HCT116 (cell line): ENCODE measurements at regions not wholly inside any gene's neighbourhood (a gene's known extent, or its start where the extent isn't known, plus 50 kb on each side); places are given as distances from the start of the nearest gene placed in this dataset.

Experiments
- ATAC-seq: fragments of 200-7000 bp; cut with Tn5 transposase; 2 replicates; pipeline ENCODE4 v1.9.1; 2020; ENCODE audit warnings: mild to moderate bottlenecking, moderate library complexity
- BruUV-seq: library from RNA; stranded (reverse); fragments of 400-500 nt; replicated peaks from 2 replicates; lab custom pipeline; 2021; lab: Mats Ljungman, UMichigan
- CTCF ChIA-PET: fragments of 300-600 bp; sonication (Branson Sonifier 250); formaldehyde crosslinking; loops from one replicate; lab custom pipeline; 2021; ENCODE audit warnings: antibody characterized with exemption; lab: Charles Lee
- POLR2A ChIA-PET: fragments of 300-600, 350-600 bp; sonication (Branson Sonifier 250); formaldehyde crosslinking; loops from one replicate; lab custom pipeline; 2021; ENCODE audit warnings: antibody characterized with exemption; lab: Charles Lee
- RAD21 ChIA-PET, 2 experiments: fragments of 300-600 bp; sonication (Branson Sonifier 250); formaldehyde crosslinking; loops; one replicate each; lab custom pipeline; 2023; ENCODE audit warnings: low total read pairs in 2 of 2; ENCODE audit not compliant: uncharacterized antibody in 2 of 2, unreplicated experiment in 2 of 2, low non-redundant PET in 1 of 2; lab: Charles Lee
- DNase-seq: peaks from one replicate; pipeline ENCODE4 v3.0.0-alpha.2; 2010; ENCODE audit warnings: low read depth, low spot score
- H2AFZ ChIP-seq: fragments of 200-600 bp; shearing (Covaris generic), sonication (generic); 2 replicates; pipeline ENCODE4 v1.6.1; 2017; ENCODE audit warnings: low read depth, mixed run types, mixed read lengths, antibody characterized with exemption, low read length; ENCODE audit not compliant: poor library complexity, severe bottlenecking
- H3K27ac ChIP-seq: 2 replicates; pipeline ENCODE4 v1.5.1; 2012; ENCODE audit warnings: low read depth, low read length
- H3K27me3 ChIP-seq: fragments of 200-600 bp; sonication (generic); 2 replicates; pipeline ENCODE4 v1.6.1; 2016; ENCODE audit warnings: mixed run types, low read length, mixed read lengths; ENCODE audit not compliant: insufficient read depth
- H3K36me3 ChIP-seq, 2 experiments: fragments of 200-500 bp in 1 of 2; fragments of 200-600 bp in 1 of 2; sonication (Bioruptor generic) in 1 of 2; sonication (generic) in 1 of 2; 2 replicates each; pipeline versions ENCODE4 v1.5.1 to v1.6.1; 2014 to 2016; ENCODE audit warnings: low read length in 2 of 2, inconsistent platforms in 1 of 2, mixed read lengths in 1 of 2, mixed run types in 1 of 2; ENCODE audit not compliant: insufficient read depth in 2 of 2, control insufficient read depth in 1 of 2
- H3K4me1 ChIP-seq, 2 experiments: fragments of 200-600 bp in 1 of 2; sonication (generic) in 1 of 2; 2 replicates each; pipeline versions ENCODE4 v1.5.1 to v1.6.1; 2012 to 2017; ENCODE audit warnings: low read length in 2 of 2, inconsistent platforms in 1 of 2, mild to moderate bottlenecking in 1 of 2, mixed read lengths in 1 of 2, mixed run types in 1 of 2, moderate library complexity in 1 of 2; ENCODE audit not compliant: insufficient read depth in 2 of 2, control insufficient read depth in 1 of 2
- H3K4me2 ChIP-seq: fragments of 200-600 bp; sonication (generic); 2 replicates; pipeline ENCODE4 v1.6.1; 2017; ENCODE audit warnings: mixed run types, low read length, mixed read lengths
- H3K4me3 ChIP-seq, 2 experiments: fragments of 200-600 bp in 1 of 2; sonication (generic) in 1 of 2; replicated peaks in 1 of 2; 2 replicates each; pipeline ENCODE4 v1.5.1; 2011 to 2016; ENCODE audit warnings: low read length in 2 of 2, control low read depth in 1 of 2, low read depth in 1 of 2, mild to moderate bottlenecking in 1 of 2, mixed read lengths in 1 of 2, mixed run types in 1 of 2
- H3K79me2 ChIP-seq: fragments of 200-600 bp; sonication (generic); 2 replicates; pipeline ENCODE4 v1.6.1; 2017; ENCODE audit warnings: mild to moderate bottlenecking, mixed run types, low read length, moderate library complexity, mixed read lengths; ENCODE audit not compliant: insufficient read depth
- H3K9ac ChIP-seq: fragments of 200-600 bp; sonication (generic); 2 replicates; pipeline ENCODE4 v1.6.1; 2016; ENCODE audit warnings: low read length, mixed read lengths
- H3K9me2 ChIP-seq: fragments of 200-600 bp; sonication (generic), shearing (Covaris generic); 2 replicates; pipeline ENCODE4 v1.6.1; 2017; ENCODE audit warnings: mixed run types, mild to moderate bottlenecking, moderate library complexity; ENCODE audit not compliant: insufficient read depth
- H3K9me3 ChIP-seq, 2 experiments: fragments of 200-500 bp in 1 of 2; fragments of 200-600 bp in 1 of 2; sonication (Bioruptor generic) in 1 of 2; sonication (generic) in 1 of 2; 2 replicates each; pipeline ENCODE4 v1.6.1; 2014 to 2017; ENCODE audit warnings: low read length in 2 of 2, mixed read lengths in 2 of 2, inconsistent platforms in 1 of 2, low read depth in 1 of 2, mild to moderate bottlenecking in 1 of 2, mixed run types in 1 of 2, moderate library complexity in 1 of 2; ENCODE audit not compliant: control insufficient read depth in 1 of 2, insufficient read depth in 1 of 2
- H4K20me1 ChIP-seq: fragments of 200-600 bp; sonication (generic), shearing (Covaris generic); 2 replicates; pipeline ENCODE4 v1.6.1; 2017; ENCODE audit warnings: mixed run types, mild to moderate bottlenecking, moderate library complexity; ENCODE audit not compliant: insufficient read depth
- ATF3 ChIP-seq: IDR thresholded peaks from 2 replicates; pipeline ENCODE4 v1.6.1; 2012
- CBX3 ChIP-seq: IDR thresholded peaks from 2 replicates; pipeline ENCODE4 v1.6.1; 2012; ENCODE audit warnings: low read depth
- CEBPB ChIP-seq: IDR thresholded peaks from 2 replicates; pipeline ENCODE4 v1.6.1; 2012; ENCODE audit warnings: low read depth
- EGR1 ChIP-seq: IDR thresholded peaks from 2 replicates; pipeline ENCODE4 v1.6.1; 2012; ENCODE audit warnings: low read depth
- ELF1 ChIP-seq: IDR thresholded peaks from 2 replicates; pipeline ENCODE4 v1.6.1; 2012; ENCODE audit warnings: low read depth, borderline replicate concordance
- EZH2 ChIP-seq: fragments of 200-600 bp; sonication (generic); IDR thresholded peaks from 2 replicates; pipeline ENCODE4 v1.6.1; 2017; ENCODE audit warnings: antibody characterized with exemption, mixed run types
- FOSL1 ChIP-seq: IDR thresholded peaks from 2 replicates; pipeline ENCODE4 v1.6.1; 2012; ENCODE audit warnings: low read depth
- JUND ChIP-seq: IDR thresholded peaks from 2 replicates; pipeline ENCODE4 v1.6.1; 2012
- POLR2A ChIP-seq: IDR thresholded peaks from 2 replicates; pipeline ENCODE4 v1.7.0; 2011; ENCODE audit warnings: borderline replicate concordance; ENCODE audit not compliant: insufficient read depth, insufficient read length; ENCODE audit errors: extremely low read depth
- POLR2AphosphoS5 ChIP-seq: IDR thresholded peaks from 2 replicates; pipeline ENCODE4 v1.6.1; 2011; ENCODE audit warnings: mild to moderate bottlenecking, low read depth, low read length, moderate library complexity
- RAD21 ChIP-seq: IDR thresholded peaks from 2 replicates; pipeline ENCODE4 v1.6.1; 2012; ENCODE audit warnings: low read depth, mild to moderate bottlenecking
- REST ChIP-seq: IDR thresholded peaks from 2 replicates; pipeline ENCODE4 v1.6.1; 2012; ENCODE audit warnings: low read depth
- SIN3A ChIP-seq: IDR thresholded peaks from 2 replicates; pipeline ENCODE4 v1.6.1; 2012; ENCODE audit warnings: low read depth
- SRF ChIP-seq: IDR thresholded peaks from 2 replicates; pipeline ENCODE4 v1.6.1; 2012; ENCODE audit warnings: low read depth
- TCF7L2 ChIP-seq: IDR thresholded peaks from 2 replicates; pipeline ENCODE4 v1.7.0; 2011; ENCODE audit warnings: borderline replicate concordance, inconsistent platforms; ENCODE audit not compliant: insufficient read depth, insufficient read length; ENCODE audit errors: extremely low read depth
- YY1 ChIP-seq: IDR thresholded peaks from 2 replicates; pipeline ENCODE4 v1.6.1; 2011; ENCODE audit warnings: low read length, low read depth, moderate library complexity, mild to moderate bottlenecking; ENCODE audit not compliant: insufficient replicate concordance; ENCODE audit errors: extremely low read depth
- ZFX ChIP-seq: fragments of 450-650 bp; IDR thresholded peaks from 2 replicates; pipeline ENCODE4 v1.6.1; 2017
- ZNF274 ChIP-seq: fragments of 200-500 bp; sonication (Bioruptor generic); IDR thresholded peaks from 2 replicates; pipeline ENCODE4 v1.6.1; 2014; ENCODE audit warnings: mild to moderate bottlenecking, low read depth, low read length, inconsistent platforms
- intact Hi-C: fragments of 100-400 bp; cut with micrococcal nuclease; formaldehyde crosslinking; loops from 2 replicates; pipeline ENCODE4 v1.10.0; 2022

DNA sequence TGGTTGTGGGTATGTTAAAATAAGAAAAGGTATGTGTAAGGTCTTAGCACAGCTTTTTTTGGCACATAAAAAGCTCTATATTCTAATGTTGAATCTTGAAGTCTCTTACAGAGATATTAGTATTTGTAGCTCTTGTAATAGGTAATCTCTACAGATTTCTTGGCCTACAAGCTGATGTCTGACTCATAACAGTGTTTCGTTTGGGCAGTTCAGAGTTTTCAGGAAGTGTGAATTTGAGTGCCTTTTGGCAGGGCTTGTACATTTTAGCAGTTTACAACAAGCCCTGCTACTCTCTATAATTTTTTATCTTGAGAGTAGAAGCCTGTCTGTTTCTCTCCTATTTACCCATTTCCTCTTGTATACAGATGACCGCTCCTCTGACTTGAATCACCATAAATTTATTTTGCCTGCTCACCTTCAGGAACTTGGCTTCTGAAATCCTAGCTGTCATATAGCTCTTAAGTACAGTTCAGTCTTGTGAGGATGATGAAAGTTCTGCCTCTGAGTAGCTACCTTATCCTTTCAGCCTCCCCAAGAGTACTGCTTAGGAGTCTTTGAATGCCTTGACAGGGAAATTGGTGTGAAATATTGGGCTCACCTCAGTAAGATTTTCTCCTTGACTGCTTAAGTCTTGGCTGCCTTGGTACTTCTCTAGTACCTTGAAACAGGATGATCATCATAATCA, 419.9 kb upstream of the RARB start:
- Histone ChIP-seq H3K27me3 (0 out of 2 replicates have a peak, but pooled peaks cover 9% of the 10 kb centered on the region), H2AFZ (no peak overlapping the region), H3K4me3 (no peak overlapping the region), H3K9me3 (no peaks in the 10 kb centered on the region), H3K79me2 (no peaks in the 10 kb centered on the region), H3K9ac (no peak overlapping the region), H3K9me2 (no peaks in the 10 kb centered on the region), H3K4me1 (no peaks in the 10 kb centered on the region), H3K4me2 (no peak overlapping the region), H4K20me1 (no peaks in the 10 kb centered on the region), H3K36me3 (no peaks in the 10 kb centered on the region), H3K27ac (no peak overlapping the region)
- ATAC-seq (no peak), DNase-seq (no peak)
- ChIA-PET CTCF (no interaction called here), RAD21 (no interaction called here), POLR2A (no interaction called here)
- no peak for TF ChIP-seq EGR1
- no peak for TF ChIP-seq FOSL1
- no peak for TF ChIP-seq CEBPB
- TF ChIP-seq SIN3A = no peak
- TF ChIP-seq YY1 = no peak
- no peak for TF ChIP-seq REST
- no peak for TF ChIP-seq POLR2AphosphoS5
- no peak for TF ChIP-seq TCF7L2
- no peak for TF ChIP-seq ELF1
- TF ChIP-seq SRF = no peak
- TF ChIP-seq ATF3 = no peak
- TF ChIP-seq ZNF274 = no peak
- TF ChIP-seq ZFX = no peak
- no peak for TF ChIP-seq EZH2
- TF ChIP-seq JUND = no peak
- no peak for TF ChIP-seq CBX3
- no peak for TF ChIP-seq RAD21
- no peak for TF ChIP-seq POLR2A
- BruUV-seq = no TSS peak
- intact Hi-C loops = no loop called here
